ENCODE measurements at regions not wholly inside any gene's neighbourhood (a gene's known extent, or its start where the extent isn't known, plus 50 kb on each side); places are given as distances from the start of the nearest gene placed in this dataset.
A peak's percentile ranks its signal among the peaks of the same experiment; 100 is the strongest.
"Not testable (repeated sequence)": the region's sequence is repeated elsewhere in the genome, so short reads cannot be mapped to it uniquely, and the experiment has no call there.

DNA sequence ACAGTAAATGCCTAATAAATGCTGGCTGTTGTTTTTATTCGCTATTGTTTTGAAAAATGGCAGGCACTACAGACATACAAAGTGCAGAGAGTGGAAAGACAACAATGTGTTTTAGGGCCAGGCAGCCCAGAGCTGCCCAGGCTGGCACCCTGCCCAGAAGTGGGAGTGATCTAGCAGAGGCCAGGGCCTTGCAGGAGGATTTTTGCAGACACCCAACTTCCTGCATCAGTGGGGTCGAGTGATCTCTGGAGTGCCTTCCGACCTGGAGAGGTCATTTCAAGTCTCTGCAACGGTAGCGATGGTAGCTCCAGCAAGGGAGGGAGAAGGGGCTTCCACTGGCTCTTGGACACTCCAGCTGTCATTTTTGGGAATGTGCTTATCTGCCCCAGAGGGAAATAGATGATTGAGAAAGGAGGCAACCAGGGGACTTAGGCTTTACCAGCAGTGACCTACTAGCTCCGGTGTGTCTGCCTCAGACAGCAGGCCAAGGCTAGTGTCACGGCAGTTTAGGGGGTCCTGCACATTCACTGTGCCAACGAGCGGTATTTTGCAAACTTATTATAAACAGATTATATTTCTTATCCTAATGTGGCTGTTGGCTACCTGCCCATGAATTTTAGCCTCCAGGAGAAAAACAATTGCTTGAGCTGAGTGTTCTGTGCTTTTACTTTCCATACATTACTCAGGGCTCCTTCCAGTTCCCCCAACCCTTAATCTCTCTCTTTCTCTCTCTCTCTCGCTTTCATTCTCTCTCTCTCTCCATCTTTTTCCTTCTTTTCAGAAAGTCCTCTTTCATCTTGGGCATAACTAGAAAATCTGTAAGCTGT, 153.9 kb upstream of the PLGLB2 start:
- DNase-seq: not testable (repeated sequence)

GRCh38 chr2:87594611-87594992, 153.3 kb upstream of the PLGLB2 start:
- DNase-seq: not testable (repeated sequence)

GRCh38 chr2:87595017-87595416, 152.9 kb upstream of the PLGLB2 start:
- DNase-seq: not testable (repeated sequence)

DNA sequence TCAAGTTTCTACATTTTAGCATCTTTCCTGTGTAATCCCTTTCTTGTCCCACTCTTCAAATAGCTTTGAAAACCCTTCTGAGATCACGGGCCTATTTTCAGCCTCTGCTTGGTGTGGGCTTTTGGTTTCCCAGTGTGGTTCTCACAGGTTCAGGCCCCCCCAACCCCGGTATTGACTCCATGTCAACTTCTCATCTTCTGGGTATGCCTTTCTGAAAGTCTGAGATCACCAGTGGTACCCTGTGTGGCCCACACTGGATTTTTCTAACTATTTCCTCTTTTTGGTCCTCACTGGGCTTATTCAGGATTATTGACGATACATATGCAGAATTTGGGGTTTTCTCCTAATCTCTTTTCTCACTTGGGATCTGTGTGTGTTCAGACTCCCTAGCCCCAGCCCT, 146.9 kb upstream of the PLGLB2 start:
- DNase-seq: not testable (repeated sequence)

DNA sequence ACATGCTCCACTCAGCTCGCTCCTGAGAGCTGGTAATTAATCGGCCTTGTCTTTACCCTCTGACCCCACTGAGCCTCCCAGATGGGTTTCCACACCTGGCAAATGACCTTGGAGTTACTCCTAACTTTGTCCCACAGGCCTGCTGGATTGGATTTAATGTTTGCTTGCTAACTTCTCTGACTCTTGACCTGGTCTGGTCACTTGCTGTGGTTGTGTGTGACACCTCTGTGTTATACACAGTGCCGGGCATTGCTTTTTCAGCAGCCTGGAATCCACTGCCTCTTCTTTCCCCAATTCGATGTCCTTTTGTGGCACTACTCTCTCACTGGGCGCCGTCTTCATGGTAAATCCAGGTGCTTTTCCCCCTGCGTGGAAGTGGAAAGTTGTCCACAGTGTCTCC, 145.8 kb upstream of the PLGLB2 start:
- not testable (repeated sequence) for DNase-seq

DNA sequence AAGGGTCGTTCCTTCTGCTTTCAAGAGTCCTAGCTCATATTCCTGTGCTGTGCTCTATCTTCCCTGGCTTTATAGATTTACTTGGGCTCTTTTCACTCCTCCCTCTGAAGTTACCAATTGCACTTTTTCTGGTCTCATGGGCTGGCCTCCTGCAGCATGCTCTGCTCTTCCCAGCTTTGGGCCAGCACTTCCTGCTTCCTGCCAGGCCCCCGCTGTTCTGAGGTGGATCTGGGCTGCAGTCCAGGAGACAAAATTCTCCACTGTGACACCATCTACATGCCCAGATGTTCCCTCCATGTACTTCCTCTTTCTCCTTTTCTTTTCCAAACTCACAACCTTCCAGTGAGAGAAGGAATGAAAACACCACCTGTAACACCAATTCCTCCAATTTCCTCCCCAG, 145.2 kb upstream of the PLGLB2 start:
- not testable (repeated sequence) for DNase-seq

DNA sequence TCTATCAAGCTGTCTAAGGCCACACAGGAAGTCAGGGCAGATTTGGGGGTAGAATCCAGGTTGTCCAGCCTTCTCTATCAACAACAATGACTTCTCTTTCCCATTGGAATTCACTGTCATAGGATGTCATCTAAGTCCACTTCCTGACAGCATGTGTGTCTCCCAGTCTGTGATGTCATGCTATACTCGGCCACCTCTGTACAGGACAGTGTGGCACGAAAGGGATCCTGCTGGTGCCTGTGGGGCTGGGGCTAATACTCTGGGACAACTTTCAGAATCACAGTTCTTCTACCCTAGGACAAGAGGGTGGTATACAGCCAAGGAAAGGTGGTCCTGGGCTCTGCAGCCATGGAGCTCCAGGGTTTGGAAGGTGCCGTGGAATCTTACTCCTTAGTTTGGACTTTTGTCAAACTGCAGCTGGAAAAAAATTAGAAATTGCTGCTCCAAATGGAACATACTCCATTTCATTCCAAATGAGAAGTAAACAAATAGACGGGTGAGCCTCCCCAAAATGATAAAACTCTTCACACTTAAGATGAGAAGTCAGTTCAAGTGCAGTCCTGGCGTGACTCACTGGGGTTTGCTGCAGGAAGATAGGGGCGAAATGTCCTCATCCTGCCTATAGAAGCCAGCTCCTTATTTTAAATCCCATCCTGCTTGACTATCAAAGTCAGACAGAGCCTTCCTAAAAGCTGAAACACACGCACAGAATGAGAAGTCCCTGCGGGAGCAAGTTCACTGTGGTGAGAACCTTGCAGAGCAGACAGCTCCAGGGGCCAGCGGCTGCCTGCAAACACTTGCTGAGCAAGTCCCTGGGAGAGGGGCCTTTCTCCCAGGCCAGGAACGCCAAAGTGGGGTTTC, 144.2 kb upstream of the PLGLB2 start:
- not testable (repeated sequence) for DNase-seq

DNA sequence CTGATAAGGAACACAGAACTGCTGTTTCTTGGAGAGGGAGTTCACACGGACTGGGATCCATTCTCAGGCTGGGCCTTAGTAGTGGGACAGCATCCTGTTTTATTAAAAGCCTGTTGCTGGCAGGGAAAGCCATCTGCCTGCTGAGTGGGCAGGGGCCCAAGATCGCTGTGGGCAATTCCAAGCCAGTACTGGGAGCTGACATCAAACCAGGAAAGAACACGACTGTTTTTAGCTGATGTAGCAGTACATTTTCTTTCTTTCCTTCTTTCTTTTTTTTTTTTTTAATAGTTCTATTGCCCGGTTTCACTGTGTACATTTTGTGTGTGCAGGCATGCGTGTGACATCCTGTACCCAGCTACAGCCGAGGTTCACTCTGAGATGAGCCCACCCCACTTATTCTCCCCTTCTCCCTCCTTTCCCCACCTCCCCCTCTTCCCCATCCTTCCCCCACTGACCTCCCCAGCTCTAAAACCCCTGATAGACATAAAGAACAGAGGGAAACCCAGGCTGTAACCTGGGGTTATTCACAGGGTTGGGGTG, 143.5 kb upstream of the PLGLB2 start:
- not testable (repeated sequence) for DNase-seq

- DNase-seq: not testable (repeated sequence)
These were observed 142.9 kb upstream of the PLGLB2 start for GRCh38 chr2:87604980-87605379.

DNA sequence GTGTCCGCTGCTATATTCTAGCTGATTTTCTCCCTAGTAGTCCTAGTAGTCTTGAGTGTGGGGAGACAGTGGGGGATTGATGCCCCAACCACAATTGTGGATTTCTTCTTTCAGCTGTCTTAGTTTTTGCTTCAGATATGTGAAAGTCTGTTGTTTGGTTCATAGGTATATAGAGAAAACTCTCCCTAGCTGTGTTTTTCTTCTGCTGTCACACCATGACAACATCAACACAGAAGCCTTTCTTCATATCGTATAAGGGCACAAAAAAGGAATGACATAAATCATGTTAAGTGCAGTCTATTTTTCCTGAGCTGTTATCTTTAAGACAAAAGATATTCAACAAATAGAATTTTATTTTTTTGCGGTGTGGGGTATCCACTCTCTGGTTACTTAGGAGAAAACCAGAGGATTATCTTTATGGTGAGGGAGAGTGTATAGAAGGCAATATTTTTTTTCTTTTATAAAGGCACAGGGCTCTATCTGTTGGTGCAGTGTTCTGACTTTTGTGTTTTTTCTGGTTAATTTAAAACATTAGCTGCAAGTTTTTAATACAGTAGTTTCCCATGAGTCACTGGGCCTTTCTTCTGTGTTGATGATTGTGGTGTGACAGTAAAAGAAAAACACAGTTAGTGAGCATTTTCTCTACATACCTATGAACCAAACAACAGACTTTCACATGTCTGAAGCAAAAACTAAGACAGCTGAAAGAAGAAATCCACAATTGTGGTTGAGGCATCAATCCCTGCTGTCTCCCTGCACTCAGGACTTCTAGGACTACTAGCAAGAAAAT, 139.3 kb upstream of the PLGLB2 start:
- DNase-seq: not testable (repeated sequence)

GRCh38 chr2:87610974-87611373, 136.9 kb upstream of the PLGLB2 start:
- not testable (repeated sequence) for DNase-seq

DNA sequence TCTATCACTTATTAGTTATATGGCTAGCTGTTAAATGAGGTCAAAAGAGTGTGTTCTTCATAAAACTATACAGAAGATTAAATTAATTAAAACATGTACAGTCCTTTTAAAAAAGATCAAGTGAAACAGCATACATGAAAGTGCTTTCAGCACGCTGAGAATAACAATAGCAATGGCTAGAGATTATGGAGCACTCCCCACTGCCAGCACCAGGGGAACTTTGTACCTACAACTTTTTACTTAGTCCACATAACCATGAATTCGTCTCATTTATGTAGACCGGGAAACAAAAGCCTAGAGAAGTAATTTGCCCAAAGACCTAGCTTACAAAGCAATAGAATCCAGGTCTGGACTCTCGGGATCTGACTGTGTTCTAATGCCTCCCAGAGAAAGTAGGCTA, 136.5 kb upstream of the PLGLB2 start:
- not testable (repeated sequence) for DNase-seq

- DNase-seq: not testable (repeated sequence)
These were observed 135.9 kb upstream of the PLGLB2 start for GRCh38 chr2:87611956-87612355.

- not testable (repeated sequence) for DNase-seq
These were observed 133.0 kb upstream of the PLGLB2 start for GRCh38 chr2:87614829-87615434.

GRCh38 chr2:87619121-87619520, 128.8 kb upstream of the PLGLB2 start:
- not testable (repeated sequence) for DNase-seq

DNA sequence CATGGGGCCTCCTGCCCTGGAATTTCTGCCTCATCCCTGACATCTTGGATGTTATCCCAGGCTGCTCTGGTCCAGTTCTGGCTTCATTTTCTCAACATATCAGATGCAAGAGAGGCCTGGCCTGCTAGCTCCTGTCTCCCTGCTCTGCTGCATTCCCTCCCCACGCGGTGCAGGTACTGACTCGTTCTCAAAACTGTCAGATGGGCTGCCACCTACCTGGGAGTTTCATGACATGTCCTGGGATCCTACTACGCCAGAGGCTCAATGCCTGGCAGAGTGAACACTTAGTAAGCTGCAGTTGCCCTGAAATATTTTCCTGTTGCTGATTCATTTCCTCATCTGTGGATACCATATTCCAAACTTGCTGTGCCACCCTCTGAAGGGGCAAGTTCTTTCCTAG, 126.7 kb upstream of the PLGLB2 start:
- DNase-seq: not testable (repeated sequence)

GRCh38 chr2:87622720-87623119, 125.2 kb upstream of the PLGLB2 start:
- DNase-seq: not testable (repeated sequence)

DNA sequence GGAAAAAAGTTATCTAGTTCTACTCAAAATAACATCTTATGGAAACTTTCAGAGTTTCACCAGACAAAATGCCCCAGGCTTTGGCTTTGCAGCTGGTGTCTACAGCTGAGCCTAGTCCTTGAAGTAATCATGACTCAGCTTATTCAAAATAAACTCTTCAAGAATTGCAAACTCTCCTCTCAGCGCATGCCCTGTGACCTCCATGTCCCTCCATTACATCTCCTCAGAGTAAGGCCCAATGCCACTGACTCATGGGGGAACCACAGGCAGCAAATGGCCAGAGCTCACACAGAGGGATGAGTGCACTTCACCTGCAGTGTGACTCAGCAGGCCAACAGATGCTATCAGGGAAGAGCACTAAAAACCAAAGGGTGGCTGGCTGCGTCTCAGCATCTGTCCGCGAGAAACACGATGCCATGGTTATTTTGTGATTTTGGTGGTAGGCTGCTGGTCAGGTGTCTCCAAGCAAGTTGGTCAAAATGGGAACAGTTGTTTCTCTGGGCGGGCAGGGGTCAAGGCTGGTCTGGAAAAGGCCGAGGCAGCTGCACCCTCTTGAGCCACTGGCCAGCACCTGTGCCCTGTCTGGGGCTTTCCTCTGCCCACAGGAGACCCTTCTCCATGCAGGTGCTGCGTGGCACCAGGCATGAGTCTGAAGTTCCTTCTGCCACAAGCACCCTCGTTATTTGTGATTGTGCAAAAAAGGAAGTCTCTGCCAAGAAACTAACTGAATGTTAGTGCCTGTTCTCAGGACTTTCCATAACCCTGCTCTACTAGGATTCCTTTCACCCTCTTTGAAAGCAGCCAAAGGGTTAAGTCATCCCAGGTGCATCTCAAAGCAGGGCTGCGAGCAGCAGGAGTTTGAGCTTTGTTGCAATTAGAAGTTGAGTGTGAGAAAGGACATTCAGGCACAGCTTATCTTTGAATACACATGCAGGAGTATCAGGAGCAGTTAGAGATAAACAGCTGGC, 118.1 kb upstream of the PLGLB2 start:
- DNase-seq: peak; percentile 67

DNA sequence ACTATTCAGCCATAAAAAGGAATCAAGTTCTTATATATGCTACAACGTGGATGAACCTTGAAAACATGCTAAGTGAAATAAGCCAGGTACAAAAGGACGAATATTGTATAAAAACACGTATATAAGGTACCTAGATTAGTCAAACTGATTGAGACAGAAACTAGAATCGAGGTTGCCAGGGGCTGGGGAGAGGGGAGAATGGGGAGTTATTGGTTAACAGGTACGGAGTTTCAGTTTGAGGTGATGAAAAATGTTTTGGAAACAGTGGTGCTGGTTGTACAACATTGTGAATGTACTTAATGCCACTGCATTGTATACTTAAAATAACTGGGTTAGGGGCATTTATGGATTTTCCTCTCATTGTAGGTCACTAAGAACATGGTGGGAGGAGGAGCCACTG, 117.0 kb upstream of the PLGLB2 start:
- not testable (repeated sequence) for DNase-seq

GRCh38 chr2:87631402-87631801, 116.5 kb upstream of the PLGLB2 start:
- DNase-seq: not testable (repeated sequence)
